G401 (cell line): ENCODE measurements at regions not wholly inside any gene's neighbourhood (a gene's known extent, or its start where the extent isn't known, plus 50 kb on each side); places are given as distances from the start of the nearest gene placed in this dataset.

ENCODE experiments used
- DNase-seq: peaks from one replicate; pipeline ENCODE4 v3.0.0-alpha.2; 2015; ENCODE audit warnings: low spot score
- in situ Hi-C: cut with HindIII; loops from 2 replicates; pipeline ENCODE4 v1.10.0; 2016; ENCODE audit warnings: low sequenced_read_pairs, mixed read lengths

GRCh38 chr2:128790541-128791001 lies 471.9 kb upstream of the HS6ST1 start:
- in situ Hi-C loops, result no loop called here
- DNase-seq, result no peak

- in situ Hi-C loops, result no loop called here
- no peak for DNase-seq
Observed at GRCh38 chr2:128791120-128791984, 472.7 kb upstream of the HS6ST1 start.

- in situ Hi-C loops, result no loop called here
- DNase-seq, result no peak
Observed at GRCh38 chr2:128791985-128792320, 473.3 kb upstream of the HS6ST1 start.

GRCh38 chr2:128792476-128793054 lies 473.9 kb upstream of the HS6ST1 start:
- in situ Hi-C loops, result no loop called here
- no peak for DNase-seq

GRCh38 chr2:128793404-128793803 lies 474.7 kb upstream of the HS6ST1 start:
- no peak for DNase-seq
- in situ Hi-C loops, result no loop called here

- DNase-seq, result no peak
- in situ Hi-C loops, result no loop called here
Observed at GRCh38 chr2:128794285-128794684, 475.6 kb upstream of the HS6ST1 start.

GRCh38 chr2:128796321-128796720 lies 477.7 kb upstream of the HS6ST1 start:
- in situ Hi-C loops, result no loop called here
- no peak for DNase-seq

- in situ Hi-C loops, result no loop called here
- DNase-seq, result no peak
Observed at GRCh38 chr2:128797092-128797491, 478.4 kb upstream of the HS6ST1 start.

- DNase-seq, result no peak
- in situ Hi-C loops, result no loop called here
Observed at GRCh38 chr2:128797533-128797932, 478.9 kb upstream of the HS6ST1 start.

- DNase-seq, result no peak
- in situ Hi-C loops, result no loop called here
Observed at GRCh38 chr2:128797937-128798336, 479.3 kb upstream of the HS6ST1 start.

GRCh38 chr2:128798502-128799283 lies 480.0 kb upstream of the HS6ST1 start:
- DNase-seq, result no peak
- in situ Hi-C loops, result no loop called here

GRCh38 chr2:128799284-128799552 lies 480.6 kb upstream of the HS6ST1 start:
- in situ Hi-C loops, result no loop called here
- DNase-seq, result no peak

- in situ Hi-C loops, result no loop called here
- no peak for DNase-seq
Observed at GRCh38 chr2:128799730-128800129, 481.1 kb upstream of the HS6ST1 start.

GRCh38 chr2:128801576-128801975 lies 482.9 kb upstream of the HS6ST1 start:
- in situ Hi-C loops, result no loop called here
- no peak for DNase-seq

- in situ Hi-C loops, result no loop called here
- DNase-seq, result no peak
Observed at GRCh38 chr2:128803222-128803621, 484.6 kb upstream of the HS6ST1 start.

GRCh38 chr2:128805237-128805636 lies 486.6 kb upstream of the HS6ST1 start:
- in situ Hi-C loops, result no loop called here
- DNase-seq, result no peak

GRCh38 chr2:128805918-128806317 lies 487.2 kb upstream of the HS6ST1 start:
- no peak for DNase-seq
- in situ Hi-C loops, result no loop called here

- no peak for DNase-seq
- in situ Hi-C loops, result no loop called here
Observed at GRCh38 chr2:128807317-128807716, 488.6 kb upstream of the HS6ST1 start.

- in situ Hi-C loops, result no loop called here
- no peak for DNase-seq
Observed at GRCh38 chr2:128808462-128809258, 490.0 kb upstream of the HS6ST1 start.

GRCh38 chr2:128809259-128809636 lies 490.6 kb upstream of the HS6ST1 start:
- in situ Hi-C loops, result no loop called here

More at GRCh38 chr2:128809259-128809636, 490.6 kb upstream of the HS6ST1 start:
- no peak for DNase-seq
